HG03039 (cell line): ENCODE measurements at regions not wholly inside any gene's neighbourhood (a gene's known extent, or its start where the extent isn't known, plus 50 kb on each side); places are given as distances from the start of the nearest gene placed in this dataset.
A peak's percentile ranks its signal among the peaks of the same experiment; 100 is the strongest.
"Not testable (repeated sequence)": the region's sequence is repeated elsewhere in the genome, so short reads cannot be mapped to it uniquely, and the experiment has no call there.

Source experiments
- ATAC-seq: cut with Tn5 transposase; IDR thresholded peaks from one replicate; pipeline ENCODE4 v1.9.1; 2021; ENCODE audit warnings: mild to moderate bottlenecking, moderate library complexity; ENCODE audit not compliant: unreplicated experiment

DNA sequence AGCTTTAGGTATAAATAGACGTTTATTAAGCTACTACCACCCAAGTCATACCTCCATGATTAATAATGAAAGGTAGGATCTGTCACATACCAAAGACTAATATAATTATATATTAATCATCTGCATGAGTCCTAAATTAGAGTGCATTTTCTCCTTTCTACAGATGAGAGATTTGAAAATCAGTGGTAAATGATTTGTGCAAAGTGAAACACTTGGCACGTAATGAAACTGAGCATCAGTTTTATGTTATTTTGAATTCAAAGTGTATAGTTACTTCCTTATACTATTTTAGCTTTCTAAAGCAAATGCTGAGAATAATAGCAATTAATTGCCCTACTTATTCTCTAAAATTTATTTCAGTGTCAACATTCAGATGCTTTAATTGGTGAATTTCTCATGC, 615.3 kb downstream of the TRIB2 start:
- ATAC-seq = no peak

DNA sequence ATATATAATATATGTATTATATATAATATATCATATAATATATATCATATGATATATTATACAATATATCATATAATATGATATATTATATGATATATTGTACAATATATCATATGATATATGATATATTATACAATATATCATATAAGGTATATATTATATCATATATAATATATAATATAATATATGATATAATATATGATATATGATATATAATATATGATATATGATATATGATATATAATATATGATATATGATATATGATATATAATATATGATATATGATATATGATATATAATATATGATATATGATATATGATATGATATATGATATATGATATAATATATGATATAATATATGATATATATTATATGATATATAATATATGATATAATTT, 617.3 kb downstream of the TRIB2 start:
- ATAC-seq = not testable (repeated sequence)

DNA sequence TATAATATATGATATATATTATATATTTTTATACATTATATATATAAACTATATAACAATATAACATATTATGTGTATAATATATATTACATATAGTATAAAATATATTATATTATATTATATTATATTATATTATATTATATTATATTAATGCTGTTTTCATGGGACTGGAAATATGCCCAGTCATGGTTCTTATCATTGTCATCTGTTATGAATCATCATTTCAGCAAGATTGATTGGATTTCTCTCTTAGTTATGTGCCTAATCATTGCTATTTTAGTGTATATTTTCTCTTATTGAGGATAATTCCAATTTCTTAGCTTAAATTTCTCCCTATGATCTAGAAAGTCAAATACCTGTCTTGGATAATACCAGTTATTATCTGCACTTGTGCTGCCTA, 617.8 kb downstream of the TRIB2 start:
- no peak for ATAC-seq

DNA sequence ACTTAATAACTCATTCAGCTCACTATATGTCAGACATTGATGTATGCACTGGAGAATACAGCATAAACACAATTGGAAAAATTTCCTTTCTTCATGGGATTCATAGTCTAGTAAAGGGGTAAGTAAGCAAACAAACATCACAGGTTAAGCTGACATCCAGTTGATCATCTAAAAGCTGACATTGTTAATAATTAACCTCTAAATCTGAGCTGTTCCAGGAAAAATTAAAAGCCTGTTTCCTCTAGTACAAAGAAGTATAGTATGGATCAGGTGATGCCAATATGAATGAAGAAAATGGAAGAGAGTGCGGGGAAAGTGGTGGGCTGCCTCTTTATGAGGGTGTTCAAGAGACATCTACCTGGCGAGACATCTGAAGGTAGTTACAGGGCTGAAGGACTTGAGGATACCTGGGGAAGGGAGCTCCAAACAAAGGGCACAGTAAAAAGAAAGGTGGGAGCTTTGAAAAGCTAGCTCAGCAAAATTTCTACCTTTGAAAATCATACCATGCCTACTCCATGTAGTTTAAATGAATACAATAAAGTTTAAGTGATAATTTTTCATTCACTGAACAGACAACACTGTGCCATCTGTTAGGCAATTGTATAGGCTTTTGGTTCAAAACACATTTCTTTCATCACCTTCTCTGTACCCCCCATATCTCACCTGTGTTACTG, 619.3 kb downstream of the TRIB2 start:
- ATAC-seq = no peak

DNA sequence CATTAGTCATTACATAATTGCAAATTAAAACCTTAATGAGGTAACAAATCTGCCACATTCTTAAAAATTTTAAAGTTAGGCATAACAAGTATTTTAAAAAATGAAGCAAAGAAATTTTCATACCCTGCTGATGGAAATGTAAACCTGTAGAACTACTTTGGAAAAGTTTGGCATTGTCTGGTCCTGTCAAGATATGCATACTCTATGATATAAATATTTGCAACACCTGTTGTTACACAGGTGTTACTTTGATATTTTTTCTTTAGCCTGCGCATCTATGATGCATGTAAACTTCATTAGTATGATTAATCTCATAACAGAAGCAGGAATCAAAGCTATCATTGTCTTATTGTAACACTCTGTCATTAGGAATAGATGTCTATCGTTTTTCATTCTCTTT, 634.3 kb downstream of the TRIB2 start:
- no peak for ATAC-seq

DNA sequence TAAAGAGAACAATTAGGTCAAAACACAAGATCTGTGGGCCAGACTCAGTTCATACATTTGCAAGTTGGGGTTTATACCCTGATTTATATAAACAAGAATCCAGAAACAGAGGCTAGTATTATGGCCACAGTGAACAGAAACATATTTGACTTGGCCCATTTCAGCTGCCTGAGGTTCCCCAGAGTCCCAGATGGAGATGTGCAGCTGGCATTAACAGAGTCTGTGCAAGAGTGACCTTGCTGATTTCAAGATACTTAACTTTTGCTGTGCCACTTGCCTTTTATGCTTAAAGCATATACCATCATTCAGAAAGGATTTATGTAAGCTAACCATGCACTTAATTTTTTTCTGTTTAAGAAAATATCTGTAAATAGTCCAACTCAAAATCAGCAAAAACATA, 636.3 kb downstream of the TRIB2 start:
- no peak for ATAC-seq

DNA sequence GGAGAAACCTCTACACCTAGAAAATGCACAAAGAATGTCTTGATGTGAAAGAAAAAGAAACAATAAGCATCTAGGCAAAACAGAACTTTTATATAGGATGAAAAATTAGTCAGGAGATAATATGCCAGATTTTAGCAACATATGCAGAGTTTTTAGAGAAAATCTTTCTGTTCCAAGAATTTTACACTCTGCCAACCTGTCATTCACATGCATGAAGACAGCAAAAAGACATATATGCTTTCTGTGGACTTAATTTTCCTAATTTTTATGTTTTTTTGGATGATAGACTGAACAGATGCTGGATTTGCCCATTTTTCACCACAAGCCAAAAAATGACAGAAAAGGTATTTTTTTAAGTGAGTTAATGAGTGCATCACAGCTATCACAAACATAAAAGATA, 637.3 kb downstream of the TRIB2 start:
- no peak for ATAC-seq

DNA sequence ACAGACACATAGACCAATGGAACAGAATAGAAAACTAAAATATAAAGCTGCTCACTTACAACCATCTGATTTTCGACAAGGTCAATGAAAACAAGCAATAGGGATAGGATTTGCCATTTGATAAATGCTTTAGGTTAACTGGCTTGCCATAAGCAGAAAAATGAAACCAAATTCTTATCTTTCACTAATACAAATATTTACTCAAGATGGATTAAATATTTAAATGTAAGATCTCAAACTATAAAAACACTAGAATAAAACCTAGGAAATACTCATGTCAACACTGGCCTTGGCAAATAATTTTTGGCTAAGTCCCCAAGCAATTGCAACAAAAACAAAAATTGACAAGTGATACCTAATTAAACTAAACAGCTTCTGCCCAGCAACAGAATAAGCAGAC, 665.2 kb downstream of the TRIB2 start:
- ATAC-seq = not testable (repeated sequence)

DNA sequence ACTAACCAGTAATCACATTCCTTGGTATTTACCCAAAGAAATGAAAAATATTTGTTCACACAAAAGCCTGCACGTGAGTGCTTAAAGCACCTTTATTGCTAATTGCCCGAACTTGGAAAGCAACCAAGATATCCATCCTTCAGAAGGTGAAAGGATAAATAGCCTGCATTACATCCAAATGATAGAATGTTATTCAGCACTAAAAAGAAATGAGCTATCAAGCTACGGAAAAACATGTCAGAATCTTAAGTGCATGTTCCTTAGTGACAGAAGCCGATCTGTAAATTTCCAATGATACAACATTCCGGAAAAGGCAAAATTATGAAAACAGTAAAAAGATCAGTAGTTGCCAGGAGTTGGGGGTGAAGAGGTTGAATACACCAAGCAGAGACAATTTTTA, 672.4 kb downstream of the TRIB2 start:
- ATAC-seq = not testable (repeated sequence)

DNA sequence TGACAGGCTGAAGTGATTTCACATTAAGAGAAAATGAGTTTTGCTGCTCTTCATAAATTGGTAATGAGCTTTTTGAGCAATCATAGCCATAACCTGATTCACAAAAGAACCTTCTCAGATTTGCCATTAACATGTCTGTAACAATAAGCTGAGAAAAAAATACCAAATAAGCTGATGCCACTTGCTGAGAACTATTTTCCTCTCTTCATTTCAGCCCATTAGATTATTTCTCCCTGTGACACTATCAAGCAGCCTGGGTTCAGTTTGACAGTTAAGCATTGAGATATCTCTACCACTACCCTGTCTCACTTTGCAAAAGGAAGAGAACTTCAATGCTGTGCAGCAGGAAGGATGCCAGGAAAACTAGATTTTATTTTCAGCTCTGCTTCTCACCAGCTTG, 673.9 kb downstream of the TRIB2 start:
- ATAC-seq = no peak

DNA sequence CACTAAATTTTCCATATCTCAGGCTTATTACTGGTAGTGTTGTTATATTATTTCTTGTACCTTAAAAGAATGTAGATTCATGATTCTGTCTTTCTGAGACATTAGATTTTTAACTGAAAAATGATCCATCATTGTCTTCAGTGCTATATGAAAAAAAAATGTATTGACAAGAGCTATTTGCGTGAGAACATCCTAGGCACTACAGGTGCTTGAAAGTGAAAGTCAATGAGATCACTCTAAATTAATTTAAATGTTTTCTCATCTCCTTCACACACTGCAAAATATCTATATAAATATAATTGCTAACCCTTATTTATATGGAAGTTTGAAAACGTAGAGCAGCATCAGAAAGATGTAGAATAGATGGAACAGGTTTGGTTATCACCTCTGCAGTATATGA, 684.6 kb downstream of the TRIB2 start:
- no peak for ATAC-seq

DNA sequence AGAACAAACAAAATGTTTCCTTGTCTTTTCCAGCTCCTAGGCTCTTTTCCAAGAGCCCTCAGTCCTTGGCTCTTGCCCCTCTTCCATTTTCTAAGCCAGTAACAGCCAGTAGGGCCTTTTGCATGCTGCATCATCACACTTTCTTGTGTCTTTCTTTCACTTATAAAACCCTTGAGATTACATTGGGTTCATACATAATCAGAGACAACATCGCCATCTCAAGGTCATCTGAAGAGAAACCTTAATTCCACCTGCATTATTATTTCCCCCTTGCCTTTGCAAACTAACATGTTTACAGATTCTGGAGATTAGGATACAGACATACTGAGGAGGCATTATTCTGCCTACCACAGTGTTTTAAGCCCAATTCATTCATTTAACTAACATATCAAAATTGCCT, 697.3 kb downstream of the TRIB2 start:
- no peak for ATAC-seq

DNA sequence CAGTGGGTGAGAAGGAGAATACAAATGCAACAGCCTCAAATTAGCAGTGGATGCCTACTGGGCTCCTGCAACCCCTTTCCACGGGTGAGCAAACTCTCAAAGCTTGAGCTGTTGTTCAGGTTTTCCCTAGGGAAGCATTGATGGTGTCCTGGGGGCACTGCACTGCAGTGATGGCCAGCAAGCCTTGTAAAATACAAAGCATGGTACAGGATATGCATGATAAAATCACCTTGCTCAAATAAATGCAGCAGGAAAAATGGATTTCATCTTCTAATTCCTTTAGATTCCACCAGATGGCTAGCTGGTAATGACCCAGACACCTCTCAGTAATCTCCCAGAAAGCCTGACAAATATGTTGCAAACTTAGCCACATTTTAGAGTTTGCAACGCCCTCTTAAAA, 698.2 kb downstream of the TRIB2 start:
- ATAC-seq = no peak

DNA sequence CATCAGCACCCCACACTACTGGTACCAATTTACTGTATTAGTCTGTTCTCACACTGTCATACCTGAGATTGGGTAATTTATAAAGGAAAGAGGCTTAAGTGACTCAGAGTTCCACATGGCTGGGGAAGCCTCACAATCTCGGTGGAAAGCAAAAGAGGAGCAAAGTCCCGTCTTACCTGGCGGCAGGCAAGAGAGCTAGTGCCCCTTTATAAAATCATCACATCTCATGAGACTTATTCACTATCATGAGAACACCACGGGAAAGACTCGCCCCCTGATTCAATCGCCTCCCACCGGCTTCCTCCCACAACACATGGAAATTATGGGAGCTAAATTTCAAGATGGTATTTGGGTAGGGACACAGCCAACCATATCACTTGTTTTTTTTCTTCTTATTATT, 717.2 kb downstream of the TRIB2 start:
- no peak for ATAC-seq

DNA sequence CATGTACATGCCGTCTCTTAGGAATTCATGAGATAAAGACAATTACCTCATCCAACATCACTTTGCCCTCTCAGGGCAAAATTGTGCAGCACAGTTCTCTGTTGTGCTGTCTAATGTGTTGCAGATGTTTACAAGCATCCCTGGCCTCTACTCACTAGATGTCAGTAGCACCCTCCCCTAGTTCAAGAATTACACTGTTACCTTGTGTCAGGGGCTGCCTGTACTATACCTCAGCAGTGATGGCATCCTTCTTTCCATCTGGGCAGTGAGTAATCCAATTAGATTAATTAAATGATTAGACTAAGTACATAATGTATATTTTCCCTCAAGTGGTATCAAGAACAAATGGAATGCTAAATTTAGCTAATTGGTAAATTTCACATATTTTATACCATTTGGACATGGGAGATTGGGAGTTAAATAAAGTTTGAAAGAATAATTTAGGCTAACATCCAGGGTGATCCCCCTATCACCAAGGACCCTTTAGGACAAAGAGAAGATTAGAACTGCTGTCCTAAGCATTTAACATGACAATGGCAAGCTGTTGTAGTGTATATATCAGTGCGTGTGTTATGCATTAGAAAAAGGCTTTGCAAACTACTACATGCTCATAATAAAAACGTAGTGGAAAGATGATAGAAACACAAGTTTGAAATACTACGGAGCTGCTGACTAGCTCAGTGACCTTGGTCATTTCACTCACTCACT, 727.0 kb downstream of the TRIB2 start:
- peak; percentile 79 for ATAC-seq

DNA sequence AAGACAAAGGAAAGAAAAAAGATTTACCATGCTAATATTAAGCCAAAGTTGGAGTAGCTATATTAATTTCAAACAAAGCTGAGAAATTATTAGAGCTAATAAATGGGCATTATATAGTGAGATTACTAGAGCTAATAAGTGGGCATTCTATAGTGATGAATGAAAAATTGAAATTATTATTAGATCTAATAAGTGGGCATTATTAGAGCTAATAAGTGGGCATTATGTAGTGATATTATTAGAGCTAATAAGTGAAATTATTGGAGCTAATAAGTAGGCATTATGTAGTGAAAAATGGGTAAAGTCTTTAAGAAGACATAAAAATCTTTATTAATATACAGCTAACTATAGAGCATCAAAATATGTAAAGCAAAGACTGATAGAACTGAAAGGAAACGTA, 745.7 kb downstream of the TRIB2 start:
- no peak for ATAC-seq

DNA sequence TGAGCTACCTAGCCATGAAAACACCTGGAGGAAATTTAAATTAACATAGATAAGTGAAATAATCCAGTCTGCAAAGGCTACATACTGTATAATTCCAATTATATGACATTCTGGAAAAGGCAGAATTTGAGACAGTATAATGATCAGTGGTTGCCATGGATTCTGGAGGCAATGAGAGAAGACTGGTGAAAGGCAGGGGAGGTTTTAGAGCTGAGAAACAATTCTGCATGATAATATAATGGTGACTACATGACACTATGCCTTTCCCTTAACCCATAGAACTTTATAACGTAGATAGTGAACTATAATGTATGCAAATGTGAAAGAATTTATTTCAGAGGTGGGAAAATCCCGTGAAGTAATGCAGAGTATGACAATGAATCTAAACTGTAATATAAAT, 749.3 kb downstream of the TRIB2 start:
- ATAC-seq = no peak

DNA sequence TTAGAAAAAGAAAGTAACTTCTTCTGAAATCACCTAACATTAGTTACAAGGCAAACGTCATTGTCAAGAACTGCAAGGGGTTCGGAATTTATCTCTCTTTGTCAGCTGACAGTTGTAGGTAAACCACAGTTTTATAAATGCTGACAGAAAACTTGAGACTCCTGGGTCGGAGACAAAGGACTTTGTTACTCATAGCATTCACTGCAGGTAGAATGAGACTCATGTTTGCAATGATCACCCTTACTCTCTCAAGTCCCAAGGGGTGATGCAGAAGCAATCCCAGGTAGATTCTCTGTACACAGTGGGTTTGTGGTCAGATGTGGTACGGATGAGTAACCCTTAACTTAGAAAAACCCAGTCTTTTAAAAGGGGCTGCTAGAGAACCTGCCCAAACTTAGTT, 757.8 kb downstream of the TRIB2 start:
- no peak for ATAC-seq

DNA sequence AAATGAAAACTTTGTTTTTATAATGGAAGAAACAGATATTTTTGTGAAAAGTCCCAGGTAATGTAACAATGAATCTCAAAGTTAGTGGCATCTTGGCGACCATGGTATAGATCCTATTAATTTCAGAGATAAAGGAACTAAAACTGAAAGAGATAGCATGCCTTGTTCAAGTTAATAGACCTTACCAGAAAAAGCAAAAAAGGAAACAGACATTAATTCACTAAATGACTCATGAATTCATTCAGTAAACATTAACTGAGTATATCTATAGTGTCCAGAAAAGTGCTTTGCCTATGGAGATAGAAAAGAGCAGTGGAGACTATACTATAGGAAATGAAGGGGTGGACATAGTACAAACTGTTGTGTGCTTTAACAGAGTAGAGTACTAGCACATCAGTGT, 763.3 kb downstream of the TRIB2 start:
- ATAC-seq = peak; percentile 44

DNA sequence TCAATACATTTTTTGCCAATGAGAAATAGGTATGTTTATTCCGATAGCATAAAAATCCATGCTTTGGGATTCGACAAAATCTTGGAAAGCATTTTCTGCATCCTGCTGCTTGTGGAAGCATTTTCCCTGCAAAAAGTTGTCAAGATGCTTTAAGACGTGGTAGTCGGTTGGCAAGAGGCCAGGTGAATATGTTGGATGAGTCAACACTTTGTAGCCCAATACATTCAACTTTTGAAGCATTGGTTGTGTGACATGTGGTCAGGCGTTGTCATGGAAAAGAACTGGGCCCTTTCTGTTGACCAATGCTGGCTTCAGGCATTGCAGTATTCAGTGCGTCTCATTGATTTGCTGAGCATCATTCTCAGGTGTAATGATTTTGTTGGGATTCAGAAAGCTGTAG, 764.5 kb downstream of the TRIB2 start:
- no peak for ATAC-seq

DNA sequence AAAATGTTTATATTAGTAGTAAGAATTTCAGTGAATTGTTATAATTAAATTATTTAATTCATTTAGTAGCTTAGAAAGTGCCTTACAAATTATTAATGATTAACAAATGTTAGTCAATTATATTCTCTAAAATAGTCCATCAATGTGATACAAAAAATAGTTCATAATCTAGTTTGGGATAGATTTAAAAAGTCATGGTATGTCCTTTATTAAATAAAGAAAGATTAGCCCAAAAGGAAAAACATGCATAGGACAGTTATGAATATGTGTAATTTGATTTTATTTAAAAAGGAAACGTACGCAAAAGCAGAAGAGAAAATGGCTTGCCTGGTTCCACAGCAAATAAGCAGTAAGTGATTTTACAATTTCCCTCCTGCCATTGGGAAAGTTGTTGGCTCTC, 768.5 kb downstream of the TRIB2 start:
- no peak for ATAC-seq

DNA sequence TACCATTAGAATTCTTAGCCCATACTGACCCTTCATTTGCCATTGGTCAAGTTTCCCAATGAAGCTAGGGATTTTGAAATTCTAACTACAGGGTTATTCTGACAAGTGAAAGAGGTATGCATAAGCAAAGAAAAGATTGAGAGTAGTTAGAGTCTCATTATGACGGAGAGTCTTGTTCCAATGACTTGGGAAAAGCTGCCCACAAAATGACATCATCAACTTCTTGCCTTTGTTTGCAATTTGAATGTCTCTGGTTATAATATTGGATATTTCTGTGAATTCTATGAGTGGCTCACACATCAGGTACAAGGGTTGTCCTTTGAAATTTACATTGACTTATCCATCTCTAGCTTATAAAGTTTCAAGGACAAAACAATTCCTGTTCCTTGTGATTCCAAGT, 772.2 kb downstream of the TRIB2 start:
- ATAC-seq = no peak

DNA sequence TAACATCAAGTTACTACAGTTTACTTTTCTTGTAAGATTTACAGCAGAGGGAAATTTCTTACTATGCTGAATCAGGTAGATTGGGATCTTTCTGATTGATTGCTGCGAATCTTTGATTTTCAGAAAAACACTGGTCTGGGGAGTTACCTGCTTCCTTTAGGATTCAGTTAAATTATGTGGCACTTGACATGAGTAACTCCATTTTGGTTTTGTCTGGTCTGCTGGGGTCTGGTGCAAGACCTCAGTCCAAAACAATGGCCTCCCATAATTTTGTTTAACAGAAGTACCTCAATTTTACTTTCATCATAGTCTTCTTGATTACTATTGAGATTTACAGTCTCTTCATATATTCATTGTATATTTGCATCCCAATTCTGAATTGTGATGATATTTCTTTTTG, 775.5 kb downstream of the TRIB2 start:
- no peak for ATAC-seq
